Heart right ventricle (tissue), 16 donors: ENCODE measurements at regions not wholly inside any gene's neighbourhood (a gene's known extent, or its start where the extent isn't known, plus 50 kb on each side); places are given as distances from the start of the nearest gene placed in this dataset.

Experiments used
- ATAC-seq, 8 donors: fragments of 200-7000 bp; cut with Tn5 transposase; one replicate each; pipeline ENCODE4 v1.9.1; 2020; ENCODE audit warnings: mild to moderate bottlenecking in 8 of 8, moderate library complexity in 8 of 8, moderate number of reproducible peaks in 1 of 8
- DNase-seq, 2 donors: peaks; one replicate each; pipeline ENCODE4 v3.0.0-alpha.2; 2020
- H3K27ac ChIP-seq, 10 donors: fragments of 200-600 bp; sonication (generic) in 2 of 10; one replicate each; pipeline versions ENCODE4 v1.5.0 to v1.8.0; 2020 to 2022; ENCODE audit warnings: mild to moderate bottlenecking in 3 of 10
- H3K27me3 ChIP-seq, 7 donors: fragments of 200-600 bp; one replicate each; pipeline ENCODE4 v1.8.0; 2021 to 2022; ENCODE audit warnings: mild to moderate bottlenecking in 2 of 7
- H3K36me3 ChIP-seq, 9 donors: fragments of 200-600 bp; sonication (generic) in 1 of 9; one replicate each; pipeline versions ENCODE4 v1.5.0 to v1.8.0; 2020 to 2022; ENCODE audit warnings: mild to moderate bottlenecking in 2 of 9
- H3K4me1 ChIP-seq, 9 donors: fragments of 200-600 bp; sonication (generic) in 1 of 9; one replicate each; pipeline versions ENCODE4 v1.5.0 to v1.8.0; 2020 to 2022; ENCODE audit warnings: mild to moderate bottlenecking in 4 of 9
- H3K4me3 ChIP-seq, 10 donors: fragments of 200-600 bp; sonication (generic) in 2 of 10; one replicate each; pipeline versions ENCODE4 v1.5.0 to v1.8.0; 2020 to 2022; ENCODE audit warnings: mild to moderate bottlenecking in 7 of 10, moderate library complexity in 2 of 10
- H3K9me3 ChIP-seq, 11 donors: fragments of 200-600 bp in 10 of 11; sonication (generic) in 2 of 11; one replicate each; pipeline versions ENCODE4 v1.5.0 to v1.8.0; 2013 to 2022; ENCODE audit warnings: mild to moderate bottlenecking in 2 of 11, control low read depth in 1 of 11, moderate library complexity in 1 of 11
- CTCF ChIP-seq, 9 donors: fragments of 200-600 bp; sonication (generic) in 2 of 9; IDR thresholded peaks; one replicate each; pipeline versions ENCODE4 v1.5.0 to v1.8.0; 2021 to 2022; ENCODE audit warnings: antibody characterized with exemption in 9 of 9, mild to moderate bottlenecking in 5 of 9, moderate library complexity in 1 of 9
- WGBS, 2 donors: extraction: QIAGEN DNeasy Blood & Tissue Kit; methylation state at CpG; one replicate each; pipeline ENCODE4 v1.1.7; 2013; ENCODE audit warnings: inconsistent platforms in 1 of 2; 5-methylcytosine and 5-hydroxymethylcytosine counted together
- intact Hi-C, 10 donors: fragments of 100-400 bp; cut with DNase I; formaldehyde crosslinking; loops; one replicate each; pipeline versions ENCODE4 v1.11.1 to v1.14.2; 2022
- donor health status: Arrhythmogenic right ventricular cardiomyopathy.
- donor health status: ischemic (EF 13 %, LVEDD 7.1; RV severe dilation, severe dysfunction).
- donor health status: healthy with polysubstance abuse.
- donor health status: DM: no; HTN: yes; CAD: no.
- donor health status: DM: no; HTN: no; CAD: no.
- donor health status: ischemic (EF 25% LVEDD 6.9; RV normal size, moderate dysfunction).
- donor health status: ischemic (EF 25% LVEDD 5.7; RV mildly dilated, moderate dysfunction).
- donor health status: healthy.
- donor health status: DM: yes; HTN: yes; CAD: no.
- donor health status: Ischemic cardiomyopathy.
- donor health status: ischemic (EF 35%, LVEDD 5.7; RV mildly dilated, moderate dysfunction).
- donor health status: nonischemic (EF 11% LVEDD 7.7; RV severe dilation, severe dysfunction).
- donor health status: DM: yes; HTN: yes; CAD: no.
- donor health status: PGD.
- donor health status: ischemic (EF 29% LVEDD 5.4; RV normal size, mild dysfunction).
- donor health status: nonischemic (EF 23%, LVEDD 6.1; RV moderate dilation, normal function).

- no peaks in the 10 kb centered on the region for H3K9me3 ChIP-seq
- H3K36me3 ChIP-seq: no peaks in the 10 kb centered on the region
- intact Hi-C loops: no loop called here
- H3K4me1 ChIP-seq: no peaks in the 10 kb centered on the region
- H3K4me3 ChIP-seq: no peak overlapping the region
- DNase-seq: no peak
- TF ChIP-seq CTCF (IDR thresholded peaks at IDR 0.05): no peak
- peaks cover 0 to 6% (median 0%) of the 10 kb centered on the region in 7 donors for H3K27me3 ChIP-seq
- H3K27ac ChIP-seq: no peak overlapping the region
- ATAC-seq: no peak
- whole genome bisulfite sequencing, 2 donors: 67 to 81% methylated on average over 6 of the region's 6 CpGs
These were observed 313.8 kb upstream of the HS6ST1 start for GRCh38 chr2:128632501-128632800.

DNA sequence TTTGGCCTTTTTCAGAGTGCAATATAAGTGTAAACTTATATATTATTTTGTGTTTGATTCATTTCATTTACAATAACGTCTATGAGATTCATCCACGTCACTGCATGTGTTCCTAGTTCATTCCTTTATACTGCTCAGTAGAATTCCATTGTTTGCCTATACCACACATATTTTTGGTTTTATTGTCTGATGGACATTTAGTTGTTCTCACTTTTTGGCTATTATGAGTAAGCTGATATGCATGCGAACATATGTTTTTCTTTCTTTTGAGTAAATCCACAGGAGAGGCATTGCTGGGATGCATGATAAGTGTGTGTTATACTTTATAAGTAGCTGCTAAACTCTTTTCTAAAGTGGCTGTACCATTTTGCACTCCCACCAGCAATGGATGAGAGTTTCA lies 314.8 kb upstream of the HS6ST1 start:
- ATAC-seq: no peak
- Histone ChIP-seq H3K27ac (no peak overlapping the region), H3K4me3 (no peak overlapping the region), H3K27me3 (peaks cover 0 to 3% (median 0%) of the 10 kb centered on the region in 7 donors), H3K36me3 (no peaks in the 10 kb centered on the region), H3K9me3 (no peaks in the 10 kb centered on the region), H3K4me1 (peaks cover 0 to 6% (median 0%) of the 10 kb centered on the region in 9 donors)
- 73 to 87% methylated on average over 3 of the region's 3 CpGs for WGBS, 2 donors
- TF ChIP-seq CTCF (IDR thresholded peaks at IDR 0.05): no peak
- no peak for DNase-seq
- intact Hi-C loops: no loop called here

GRCh38 chr2:128635361-128635900 lies 316.8 kb upstream of the HS6ST1 start:
- no peaks in the 10 kb centered on the region for H3K36me3 ChIP-seq
- ATAC-seq (no peak), DNase-seq (no peak)
- 83% methylated on average over 8 of the region's 8 CpGs for WGBS, 2 donors
- no peak for TF ChIP-seq CTCF (IDR thresholded peaks at IDR 0.05)
- peaks cover 0 to 3% (median 0%) of the 10 kb centered on the region in 7 donors for H3K27me3 ChIP-seq
- H3K27ac ChIP-seq: no peak overlapping the region
- intact Hi-C loops: no loop called here
- H3K9me3 ChIP-seq: no peaks in the 10 kb centered on the region
- peaks cover 0 to 14% (median 0%) of the 10 kb centered on the region in 9 donors for H3K4me1 ChIP-seq
- no peak overlapping the region for H3K4me3 ChIP-seq

DNA sequence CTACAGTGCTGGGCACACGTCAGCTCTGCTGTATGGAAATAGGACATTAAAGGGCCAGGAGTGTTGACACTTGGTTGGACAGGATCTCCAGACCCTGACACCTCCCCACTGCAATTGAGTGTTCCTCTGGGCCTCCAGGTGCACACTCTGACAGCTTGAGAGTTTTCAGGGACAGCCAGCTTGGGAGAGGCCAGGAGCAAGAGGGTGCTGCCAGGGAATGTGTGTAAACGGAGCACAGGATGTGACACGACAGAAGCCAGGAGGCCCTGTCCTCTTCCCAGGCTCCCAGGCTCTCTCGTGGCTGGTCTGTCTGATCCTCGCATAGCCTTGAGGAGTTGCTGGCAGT lies 318.1 kb upstream of the HS6ST1 start:
- H3K9me3 ChIP-seq: no peaks in the 10 kb centered on the region
- H3K27ac ChIP-seq: no peak overlapping the region
- intact Hi-C loops: no loop called here
- H3K4me1 ChIP-seq: peaks cover 0 to 14% (median 0%) of the 10 kb centered on the region in 9 donors
- ATAC-seq: peak in 5 of 8 donors; percentile 12 to 82 (median 61)
- no peak for TF ChIP-seq CTCF (IDR thresholded peaks at IDR 0.05)
- peaks cover 0 to 3% (median 0%) of the 10 kb centered on the region in 7 donors for H3K27me3 ChIP-seq
- 35 to 65% methylated on average over 5 of the region's 5 CpGs for WGBS, 2 donors
- DNase-seq: peak in 1 of 2 donors; percentile 28
- H3K4me3 ChIP-seq: no peak overlapping the region
- no peaks in the 10 kb centered on the region for H3K36me3 ChIP-seq
